SKM-1 treated with dmso at 0.1 percent for 144 hours (cell line): ENCODE measurements at regions not wholly inside any gene's neighbourhood (a gene's known extent, or its start where the extent isn't known, plus 50 kb on each side); places are given as distances from the start of the nearest gene placed in this dataset.
"Not testable (repeated sequence)": the region's sequence is repeated elsewhere in the genome, so short reads cannot be mapped to it uniquely, and the experiment has no call there.

Experiments used
- DNase-seq: peaks from one replicate; lab custom pipeline; 2025; ENCODE audit not compliant: unreplicated experiment; lab: John Stamatoyannopoulos, UW

DNA sequence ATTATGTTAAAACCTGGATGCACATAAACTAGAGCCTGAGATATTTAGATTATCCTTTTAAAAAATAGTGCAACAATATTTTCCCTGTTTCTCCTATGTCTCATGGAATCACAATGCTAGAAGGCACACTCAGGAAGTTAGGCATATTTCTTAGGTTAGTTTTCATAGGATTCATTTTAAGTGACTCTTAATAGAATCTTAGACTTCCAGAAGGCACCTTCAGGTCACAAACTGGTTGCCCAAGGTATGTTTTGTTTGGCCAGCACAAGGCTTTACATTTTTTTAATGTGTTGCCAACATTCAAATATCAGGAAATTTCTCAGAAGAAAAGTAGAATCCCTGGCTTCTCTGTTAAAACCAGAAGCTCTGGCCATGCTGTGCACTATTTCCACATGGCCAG lies 129.3 kb downstream of the LNPK start:
- no peak for DNase-seq

- no peak for DNase-seq
These were observed 130.1 kb downstream of the LNPK start for GRCh38 chr2:175872005-175872348.

DNA sequence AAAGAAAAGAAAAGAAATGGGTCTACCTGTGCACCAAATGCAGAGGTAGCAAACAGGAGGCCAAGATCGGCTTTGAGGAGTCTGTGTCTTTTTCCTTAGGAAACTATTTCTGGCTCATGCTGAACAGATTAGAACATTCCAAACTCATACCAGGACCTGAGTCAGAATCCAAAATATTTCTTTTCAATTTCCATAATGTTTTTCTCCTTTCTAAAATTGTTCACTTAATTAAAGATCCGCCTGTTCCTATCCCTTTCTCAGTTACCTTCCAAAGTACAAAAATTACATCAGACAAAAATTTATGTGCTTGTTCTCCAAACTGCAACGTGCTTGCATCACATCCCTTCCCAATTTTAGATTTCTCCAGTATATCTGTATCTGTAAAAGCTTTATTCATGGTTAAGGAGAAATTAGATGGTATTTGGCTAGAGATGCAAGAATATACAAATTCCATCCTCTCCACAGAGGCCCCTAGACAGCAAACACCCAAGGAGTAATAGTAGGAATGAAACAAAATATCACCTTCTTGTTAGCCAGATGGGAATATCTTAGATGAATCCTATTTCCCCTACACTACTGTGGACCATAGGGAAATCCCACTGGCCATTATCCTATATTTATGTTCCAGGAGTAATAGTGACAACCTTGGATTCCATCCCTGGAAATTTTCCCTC lies 130.6 kb downstream of the LNPK start:
- no peak for DNase-seq

- no peak for DNase-seq
These were observed 136.4 kb downstream of the LNPK start for GRCh38 chr2:175865716-175866115.

DNA sequence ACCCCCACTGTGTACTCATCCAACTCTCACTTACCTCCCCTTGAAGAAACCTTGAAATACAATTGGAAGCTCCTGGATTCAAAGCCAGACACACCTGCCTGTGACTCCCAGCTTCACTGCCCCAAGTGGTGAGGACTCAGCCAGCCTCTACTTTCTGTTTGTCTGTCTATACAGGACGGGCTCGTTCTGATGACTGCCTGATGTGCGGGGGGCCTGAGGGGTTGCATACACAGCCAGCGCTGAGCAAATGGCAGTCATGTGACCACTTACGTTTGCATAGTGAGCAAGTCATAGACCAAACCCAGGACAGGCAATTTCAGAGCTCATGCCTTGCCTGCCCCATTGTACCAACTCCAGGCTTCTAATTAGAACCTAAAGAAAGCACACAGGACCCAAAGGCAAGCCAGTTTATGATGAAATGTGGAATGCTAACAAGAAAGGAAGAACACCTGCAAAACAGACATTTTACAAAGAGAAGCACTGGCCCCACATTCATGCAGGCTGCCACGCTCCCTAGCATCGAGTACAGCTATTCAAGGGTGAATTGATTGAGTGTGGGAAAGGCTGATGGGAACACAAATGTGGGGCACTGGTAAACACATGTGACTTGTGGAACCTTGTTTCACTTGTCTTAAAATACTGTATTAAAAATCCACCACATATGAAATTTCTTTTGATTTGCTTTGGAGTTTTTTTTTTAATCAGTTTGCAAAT lies 137.8 kb downstream of the LNPK start:
- DNase-seq: no peak

GRCh38 chr2:175861958-175862357 lies 140.1 kb downstream of the LNPK start:
- DNase-seq: no peak

DNA sequence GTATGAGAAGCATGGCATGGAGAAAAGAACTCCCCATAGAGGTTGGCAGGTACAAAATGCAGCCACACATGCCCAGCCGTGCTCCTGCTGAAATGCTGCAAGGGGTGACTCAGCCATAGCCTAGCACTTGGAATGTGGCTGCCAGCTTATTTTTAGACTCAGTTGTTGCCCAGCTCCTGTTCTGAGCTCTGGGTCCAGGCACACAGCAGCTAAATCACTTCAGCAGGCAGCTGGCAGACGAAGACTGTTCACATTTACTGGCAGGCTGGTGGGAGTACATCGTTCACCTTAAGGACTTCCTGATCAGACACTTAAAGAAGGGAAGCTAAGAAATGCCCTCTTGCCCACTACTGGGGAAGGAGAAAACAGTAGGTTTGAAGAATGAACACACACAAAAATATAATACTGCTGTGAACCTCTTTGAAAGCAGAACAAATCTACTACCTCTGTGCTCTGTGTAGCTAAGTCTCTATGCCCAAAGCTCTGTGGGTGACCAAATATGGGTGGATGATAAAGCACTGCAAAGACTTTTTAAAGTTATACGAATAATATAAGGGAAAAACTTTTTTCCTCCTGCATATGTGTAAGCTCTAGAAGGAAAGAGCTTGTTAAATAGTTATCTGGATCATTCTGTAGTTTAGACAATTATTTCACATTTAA lies 146.1 kb downstream of the LNPK start:
- DNase-seq: no peak

DNA sequence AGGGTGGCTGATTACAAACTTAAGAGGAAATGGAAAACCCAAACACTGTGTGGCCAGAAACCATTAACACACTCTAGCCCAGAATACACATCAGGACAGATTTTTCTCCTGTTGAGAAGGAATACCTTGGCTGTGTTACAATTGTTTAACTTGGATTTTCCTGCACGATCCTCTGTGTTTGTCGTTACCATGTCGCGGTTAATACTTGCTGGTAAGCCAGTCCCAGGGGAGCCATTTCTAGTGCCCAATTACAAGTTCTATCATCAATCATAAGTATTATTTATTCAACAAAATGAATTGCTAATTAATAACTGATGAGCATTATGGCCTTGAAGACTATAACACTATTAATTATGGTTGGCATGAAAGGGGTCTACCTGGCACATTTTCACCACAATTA lies 146.8 kb downstream of the LNPK start:
- DNase-seq: no peak

DNA sequence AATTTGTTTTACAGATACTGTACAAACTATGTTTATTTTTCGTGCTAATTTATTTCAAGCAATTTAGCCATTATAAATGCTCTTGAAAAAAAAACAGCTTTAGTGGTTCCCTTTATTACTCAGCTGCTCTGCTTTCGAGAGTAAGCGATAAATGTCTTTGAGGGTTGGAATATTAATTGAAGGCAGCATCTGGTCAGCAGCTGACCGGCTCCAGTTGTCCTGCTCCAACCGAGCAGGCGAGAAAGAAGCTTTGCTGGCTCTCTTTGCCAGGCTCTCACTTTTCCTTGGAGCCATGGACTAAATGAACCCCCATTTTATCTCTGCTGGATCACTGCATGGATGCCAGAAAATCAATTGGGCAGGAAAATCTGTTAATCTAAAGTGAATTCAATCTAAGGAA lies 147.4 kb downstream of the LNPK start:
- DNase-seq: no peak

GRCh38 chr2:175854129-175854528 lies 147.9 kb downstream of the LNPK start:
- peak; percentile 15 for DNase-seq

GRCh38 chr2:175853616-175853890 lies 148.5 kb downstream of the LNPK start:
- DNase-seq: no peak

GRCh38 chr2:175852879-175853615 lies 149.0 kb downstream of the LNPK start:
- no peak for DNase-seq

DNA sequence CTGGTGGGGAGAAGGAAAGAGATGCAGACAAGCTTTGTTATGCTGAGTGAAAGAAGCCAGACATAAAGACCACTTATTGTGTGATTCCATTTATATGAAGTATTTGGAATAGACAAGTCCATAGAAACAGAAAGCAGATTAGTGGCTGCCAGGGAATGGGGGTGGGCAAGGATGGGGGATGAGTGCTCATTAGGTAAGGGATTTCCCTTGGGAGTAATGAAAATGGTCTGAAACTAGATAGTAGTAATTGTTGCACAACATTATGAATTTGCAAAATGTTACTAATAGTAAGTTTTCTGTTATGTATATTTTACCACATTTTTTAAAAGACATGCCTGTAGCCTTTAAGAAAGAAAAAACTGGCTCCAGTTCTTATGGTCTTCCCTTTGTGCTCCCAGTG lies 154.9 kb downstream of the LNPK start:
- DNase-seq: no peak

- DNase-seq: no peak
These were observed 157.9 kb downstream of the LNPK start for GRCh38 chr2:175844169-175844568.

GRCh38 chr2:175843625-175844024 lies 158.4 kb downstream of the LNPK start:
- no peak for DNase-seq

DNA sequence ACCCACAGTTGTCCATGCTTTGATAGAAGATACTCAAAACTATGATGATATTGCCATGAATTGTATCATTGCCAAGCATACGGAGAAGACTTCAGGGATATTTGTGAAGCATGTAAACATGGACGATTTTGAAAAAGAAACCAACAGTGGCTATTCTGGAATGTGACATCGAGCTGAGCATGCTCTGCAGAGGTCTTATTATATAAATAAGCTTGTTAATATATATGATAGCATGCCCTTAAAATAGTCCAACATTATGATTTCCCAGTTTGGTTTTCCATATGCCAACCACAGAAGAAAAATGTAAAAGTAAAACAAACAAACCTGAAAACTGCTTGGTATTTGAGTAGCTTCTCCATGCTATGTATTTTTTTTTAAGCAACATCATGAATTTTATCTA lies 159.1 kb downstream of the LNPK start:
- no peak for DNase-seq

- not testable (repeated sequence) for DNase-seq
These were observed 161.3 kb downstream of the LNPK start for GRCh38 chr2:175840765-175841164.

GRCh38 chr2:175840256-175840655 lies 161.8 kb downstream of the LNPK start:
- DNase-seq: no peak

- DNase-seq: no peak
These were observed 163.1 kb downstream of the LNPK start for GRCh38 chr2:175838979-175839378.

GRCh38 chr2:175837046-175837445 lies 165.0 kb downstream of the LNPK start:
- no peak for DNase-seq

GRCh38 chr2:175836361-175836760 lies 165.7 kb downstream of the LNPK start:
- DNase-seq: no peak

GRCh38 chr2:175834477-175834876 lies 167.6 kb downstream of the LNPK start:
- no peak for DNase-seq
